ENCODE measurements at regions not wholly inside any gene's neighbourhood (a gene's known extent, or its start where the extent isn't known, plus 50 kb on each side); places are given as distances from the start of the nearest gene placed in this dataset.

GRCh38 chr1:199122085-199122484 is 483.2 kb downstream of the PTPRC start:
- TF ChIP-seq CTCF (IDR thresholded peaks at IDR 0.05): no peak
- no peak for TF ChIP-seq POLR2A (IDR thresholded peaks at IDR 0.05)
- no peak for TF ChIP-seq POLR2AphosphoS5 (IDR thresholded peaks at IDR 0.05; ENCODE audit: insufficient read depth in 1 of 2, low read depth in 1 of 2)

All from vagina (tissue), 2 donors.